ENCODE measurements at regions not wholly inside any gene's neighbourhood (a gene's known extent, or its start where the extent isn't known, plus 50 kb on each side); places are given as distances from the start of the nearest gene placed in this dataset.

DNA sequence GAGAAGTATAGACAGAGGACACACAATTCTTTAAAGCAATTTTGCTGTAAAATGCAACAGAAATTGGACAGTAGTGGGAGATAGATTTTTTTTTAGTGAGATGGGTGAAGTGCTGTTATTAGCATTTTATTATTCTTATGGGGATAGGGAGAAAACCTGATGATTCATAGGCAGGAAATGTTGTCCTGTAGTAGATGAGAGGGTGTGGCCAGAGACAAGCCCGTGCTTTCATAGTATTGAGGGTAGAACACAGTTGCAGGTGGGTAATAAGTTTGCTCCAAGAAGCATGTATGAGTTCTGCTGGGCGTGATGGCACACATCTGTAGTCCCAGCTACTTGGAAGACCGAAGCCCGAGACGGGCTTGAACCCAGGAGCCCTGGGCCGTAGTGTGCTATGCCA, 128.3 kb upstream of the ARHGAP28 start:
- TF ChIP-seq, protein P1, sequence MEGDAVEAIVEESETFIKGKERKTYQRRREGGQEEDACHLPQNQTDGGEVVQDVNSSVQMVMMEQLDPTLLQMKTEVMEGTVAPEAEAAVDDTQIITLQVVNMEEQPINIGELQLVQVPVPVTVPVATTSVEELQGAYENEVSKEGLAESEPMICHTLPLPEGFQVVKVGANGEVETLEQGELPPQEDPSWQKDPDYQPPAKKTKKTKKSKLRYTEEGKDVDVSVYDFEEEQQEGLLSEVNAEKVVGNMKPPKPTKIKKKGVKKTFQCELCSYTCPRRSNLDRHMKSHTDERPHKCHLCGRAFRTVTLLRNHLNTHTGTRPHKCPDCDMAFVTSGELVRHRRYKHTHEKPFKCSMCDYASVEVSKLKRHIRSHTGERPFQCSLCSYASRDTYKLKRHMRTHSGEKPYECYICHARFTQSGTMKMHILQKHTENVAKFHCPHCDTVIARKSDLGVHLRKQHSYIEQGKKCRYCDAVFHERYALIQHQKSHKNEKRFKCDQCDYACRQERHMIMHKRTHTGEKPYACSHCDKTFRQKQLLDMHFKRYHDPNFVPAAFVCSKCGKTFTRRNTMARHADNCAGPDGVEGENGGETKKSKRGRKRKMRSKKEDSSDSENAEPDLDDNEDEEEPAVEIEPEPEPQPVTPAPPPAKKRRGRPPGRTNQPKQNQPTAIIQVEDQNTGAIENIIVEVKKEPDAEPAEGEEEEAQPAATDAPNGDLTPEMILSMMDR (IDR thresholded peaks at IDR 0.05): no peak
- TF ChIP-seq EZH2 (IDR thresholded peaks at IDR 0.05; ENCODE audit: borderline replicate concordance, insufficient read depth, low read depth, low read length, poor library complexity, severe bottlenecking): no peak
